HepG2 (cell line): ENCODE measurements at regions not wholly inside any gene's neighbourhood (a gene's known extent, or its start where the extent isn't known, plus 50 kb on each side); places are given as distances from the start of the nearest gene placed in this dataset.

Source experiments
- ARID5B ChIP-seq: IDR thresholded peaks from 2 replicates; pipeline ENCODE4 v1.4.0; 2020; ENCODE audit warnings: mild to moderate bottlenecking, missing genetic modification reagents
- HIC2 ChIP-seq: sonication (generic); formaldehyde crosslinking; IDR thresholded peaks from 2 replicates; pipeline ENCODE4 v1.9.0; 2022; ENCODE audit warnings: low read depth, missing genetic modification reagents
- KIAA2018 ChIP-seq: sonication (generic); formaldehyde crosslinking; IDR thresholded peaks from 2 replicates; pipeline ENCODE4 v1.5.0; 2020; ENCODE audit warnings: mild to moderate bottlenecking, missing genetic modification reagents, borderline replicate concordance
- KMT2B ChIP-seq: IDR thresholded peaks from 2 replicates; pipeline ENCODE4 v1.6.1; 2016; ENCODE audit warnings: missing genetic modification reagents, missing compliant biosample characterization
- LRRFIP1 ChIP-seq: sonication (generic); formaldehyde crosslinking; conservative IDR thresholded peaks from 2 replicates; pipeline ENCODE4 v1.4.0; 2020; ENCODE audit warnings: missing genetic modification reagents
- TFAP4 ChIP-seq: sonication (generic); IDR thresholded peaks from 2 replicates; pipeline ENCODE4 v1.6.1; 2016; ENCODE audit warnings: low read depth, borderline replicate concordance
- ZNF17 ChIP-seq: sonication (generic); formaldehyde crosslinking; IDR thresholded peaks from 2 replicates; pipeline ENCODE4 v1.5.0; 2020; ENCODE audit warnings: mild to moderate bottlenecking, missing genetic modification reagents
- ZNF235 ChIP-seq: sonication (generic); formaldehyde crosslinking; IDR thresholded peaks from 2 replicates; pipeline ENCODE4 v1.8.1; 2023; ENCODE audit warnings: mild to moderate bottlenecking, missing genetic modification reagents, borderline replicate concordance
- ZNF362 ChIP-seq: sonication (generic); formaldehyde crosslinking; IDR thresholded peaks from 2 replicates; pipeline ENCODE4 v1.4.0; 2020; ENCODE audit warnings: missing genetic modification reagents, mild to moderate bottlenecking, borderline replicate concordance

- TF ChIP-seq ARID5B (CRISPR knock-in tag) (no peak; the same call in 1 of the 2 replicates), ZNF235 (CRISPR knock-in tag) (no peak), HIC2 (no peak), KMT2B (peak; percentile 47; the same call in 1 of the 2 replicates), ZNF17 (no peak), ZNF362 (CRISPR knock-in tag) (no peak), KIAA2018 (no peak), TFAP4 (no peak), LRRFIP1 (no peak)
Observed at GRCh38 chr15:62391641-62392262, 226.7 kb upstream of the C2CD4B start (continued).
